ENCODE measurements at regions not wholly inside any gene's neighbourhood (a gene's known extent, or its start where the extent isn't known, plus 50 kb on each side); places are given as distances from the start of the nearest gene placed in this dataset.
"Not testable (repeated sequence)": the region's sequence is repeated elsewhere in the genome, so short reads cannot be mapped to it uniquely, and the experiment has no call there.

DNA sequence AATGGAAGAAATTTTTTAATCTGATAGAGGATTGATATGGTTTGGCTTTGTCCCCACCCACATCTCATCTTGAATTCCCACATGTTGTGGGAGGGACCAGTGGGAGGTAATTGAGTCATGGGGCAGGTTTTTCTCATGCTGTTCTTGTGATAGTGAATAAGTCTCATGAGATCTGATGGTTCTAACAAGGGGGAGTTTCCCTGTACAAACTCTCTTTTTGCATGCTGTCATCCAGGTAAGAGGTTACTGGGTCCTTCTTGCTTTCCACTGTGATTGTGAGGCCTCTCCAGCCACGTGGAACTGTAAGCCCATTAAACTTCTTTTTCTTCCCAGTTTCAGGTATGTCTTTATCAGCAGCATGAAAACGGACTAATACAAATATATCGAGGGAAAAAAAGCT lies 132.5 kb downstream of the DSEL start:
- TF ChIP-seq, protein P1, sequence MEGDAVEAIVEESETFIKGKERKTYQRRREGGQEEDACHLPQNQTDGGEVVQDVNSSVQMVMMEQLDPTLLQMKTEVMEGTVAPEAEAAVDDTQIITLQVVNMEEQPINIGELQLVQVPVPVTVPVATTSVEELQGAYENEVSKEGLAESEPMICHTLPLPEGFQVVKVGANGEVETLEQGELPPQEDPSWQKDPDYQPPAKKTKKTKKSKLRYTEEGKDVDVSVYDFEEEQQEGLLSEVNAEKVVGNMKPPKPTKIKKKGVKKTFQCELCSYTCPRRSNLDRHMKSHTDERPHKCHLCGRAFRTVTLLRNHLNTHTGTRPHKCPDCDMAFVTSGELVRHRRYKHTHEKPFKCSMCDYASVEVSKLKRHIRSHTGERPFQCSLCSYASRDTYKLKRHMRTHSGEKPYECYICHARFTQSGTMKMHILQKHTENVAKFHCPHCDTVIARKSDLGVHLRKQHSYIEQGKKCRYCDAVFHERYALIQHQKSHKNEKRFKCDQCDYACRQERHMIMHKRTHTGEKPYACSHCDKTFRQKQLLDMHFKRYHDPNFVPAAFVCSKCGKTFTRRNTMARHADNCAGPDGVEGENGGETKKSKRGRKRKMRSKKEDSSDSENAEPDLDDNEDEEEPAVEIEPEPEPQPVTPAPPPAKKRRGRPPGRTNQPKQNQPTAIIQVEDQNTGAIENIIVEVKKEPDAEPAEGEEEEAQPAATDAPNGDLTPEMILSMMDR (IDR thresholded peaks at IDR 0.05; ENCODE audit: low read depth, low read length, missing input control), result not testable (repeated sequence)
- TF ChIP-seq, protein P2, sequence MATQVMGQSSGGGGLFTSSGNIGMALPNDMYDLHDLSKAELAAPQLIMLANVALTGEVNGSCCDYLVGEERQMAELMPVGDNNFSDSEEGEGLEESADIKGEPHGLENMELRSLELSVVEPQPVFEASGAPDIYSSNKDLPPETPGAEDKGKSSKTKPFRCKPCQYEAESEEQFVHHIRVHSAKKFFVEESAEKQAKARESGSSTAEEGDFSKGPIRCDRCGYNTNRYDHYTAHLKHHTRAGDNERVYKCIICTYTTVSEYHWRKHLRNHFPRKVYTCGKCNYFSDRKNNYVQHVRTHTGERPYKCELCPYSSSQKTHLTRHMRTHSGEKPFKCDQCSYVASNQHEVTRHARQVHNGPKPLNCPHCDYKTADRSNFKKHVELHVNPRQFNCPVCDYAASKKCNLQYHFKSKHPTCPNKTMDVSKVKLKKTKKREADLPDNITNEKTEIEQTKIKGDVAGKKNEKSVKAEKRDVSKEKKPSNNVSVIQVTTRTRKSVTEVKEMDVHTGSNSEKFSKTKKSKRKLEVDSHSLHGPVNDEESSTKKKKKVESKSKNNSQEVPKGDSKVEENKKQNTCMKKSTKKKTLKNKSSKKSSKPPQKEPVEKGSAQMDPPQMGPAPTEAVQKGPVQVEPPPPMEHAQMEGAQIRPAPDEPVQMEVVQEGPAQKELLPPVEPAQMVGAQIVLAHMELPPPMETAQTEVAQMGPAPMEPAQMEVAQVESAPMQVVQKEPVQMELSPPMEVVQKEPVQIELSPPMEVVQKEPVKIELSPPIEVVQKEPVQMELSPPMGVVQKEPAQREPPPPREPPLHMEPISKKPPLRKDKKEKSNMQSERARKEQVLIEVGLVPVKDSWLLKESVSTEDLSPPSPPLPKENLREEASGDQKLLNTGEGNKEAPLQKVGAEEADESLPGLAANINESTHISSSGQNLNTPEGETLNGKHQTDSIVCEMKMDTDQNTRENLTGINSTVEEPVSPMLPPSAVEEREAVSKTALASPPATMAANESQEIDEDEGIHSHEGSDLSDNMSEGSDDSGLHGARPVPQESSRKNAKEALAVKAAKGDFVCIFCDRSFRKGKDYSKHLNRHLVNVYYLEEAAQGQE (IDR thresholded peaks at IDR 0.05), result not testable (repeated sequence)
- not testable (repeated sequence) for TF ChIP-seq MAX (IDR thresholded peaks at IDR 0.05); SP1 (IDR thresholded peaks at IDR 0.05); RAD21 (IDR thresholded peaks at IDR 0.05); GABPA (IDR thresholded peaks at IDR 0.05 in 1 of 2, conservative IDR thresholded peaks at IDR 0.05 in 1 of 2); JUND (IDR thresholded peaks at IDR 0.05); RXRA (IDR thresholded peaks at IDR 0.05); TAF1 (conservative IDR thresholded peaks at IDR 0.05); HNF4A (conservative IDR thresholded peaks at IDR 0.05); NR2F2 (IDR thresholded peaks at IDR 0.05)
- TF ChIP-seq, protein P3, sequence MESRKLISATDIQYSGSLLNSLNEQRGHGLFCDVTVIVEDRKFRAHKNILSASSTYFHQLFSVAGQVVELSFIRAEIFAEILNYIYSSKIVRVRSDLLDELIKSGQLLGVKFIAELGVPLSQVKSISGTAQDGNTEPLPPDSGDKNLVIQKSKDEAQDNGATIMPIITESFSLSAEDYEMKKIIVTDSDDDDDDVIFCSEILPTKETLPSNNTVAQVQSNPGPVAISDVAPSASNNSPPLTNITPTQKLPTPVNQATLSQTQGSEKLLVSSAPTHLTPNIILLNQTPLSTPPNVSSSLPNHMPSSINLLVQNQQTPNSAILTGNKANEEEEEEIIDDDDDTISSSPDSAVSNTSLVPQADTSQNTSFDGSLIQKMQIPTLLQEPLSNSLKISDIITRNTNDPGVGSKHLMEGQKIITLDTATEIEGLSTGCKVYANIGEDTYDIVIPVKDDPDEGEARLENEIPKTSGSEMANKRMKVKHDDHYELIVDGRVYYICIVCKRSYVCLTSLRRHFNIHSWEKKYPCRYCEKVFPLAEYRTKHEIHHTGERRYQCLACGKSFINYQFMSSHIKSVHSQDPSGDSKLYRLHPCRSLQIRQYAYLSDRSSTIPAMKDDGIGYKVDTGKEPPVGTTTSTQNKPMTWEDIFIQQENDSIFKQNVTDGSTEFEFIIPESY (IDR thresholded peaks at IDR 0.05), result not testable (repeated sequence)

Data from liver (tissue), 3 donors.